ENCODE measurements at regions not wholly inside any gene's neighbourhood (a gene's known extent, or its start where the extent isn't known, plus 50 kb on each side); places are given as distances from the start of the nearest gene placed in this dataset.
"Not testable (repeated sequence)": the region's sequence is repeated elsewhere in the genome, so short reads cannot be mapped to it uniquely, and the experiment has no call there.

DNA sequence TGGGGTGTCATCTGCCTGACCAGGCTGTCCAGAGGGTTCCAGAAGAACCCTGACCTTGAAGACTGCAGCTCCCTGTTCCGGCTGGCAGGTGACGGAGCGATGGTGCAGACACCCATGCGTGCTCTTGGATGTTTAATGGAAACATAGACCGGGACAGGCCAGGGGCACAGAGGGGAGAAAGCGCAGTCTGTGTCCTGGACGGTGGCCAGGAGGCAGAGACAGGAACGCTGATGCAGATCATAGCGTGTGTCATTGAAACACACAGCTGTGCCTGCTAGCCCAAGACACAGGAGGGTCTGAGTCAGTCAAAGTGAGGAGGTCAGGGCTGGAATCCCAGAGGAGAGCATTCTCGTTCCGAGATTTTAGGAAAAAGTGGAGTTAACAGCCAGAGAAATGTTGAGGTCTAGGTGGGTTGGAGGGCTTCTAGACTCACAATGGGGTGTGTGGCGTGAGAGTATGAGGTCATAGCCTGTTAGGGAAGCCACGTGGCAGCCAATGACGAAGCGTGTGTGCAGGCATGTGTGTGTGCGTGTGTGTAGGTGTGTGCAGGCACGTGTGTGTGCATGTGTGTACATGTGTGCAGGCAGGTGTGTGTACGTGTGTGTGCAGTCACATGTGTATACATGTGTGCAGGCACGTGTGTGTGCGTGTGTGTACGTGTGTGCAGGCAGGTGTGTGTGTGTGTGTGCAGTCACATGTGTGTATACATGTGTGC is 167.0 kb downstream of the ERMARD start:
- no peak for DNase-seq

DNA sequence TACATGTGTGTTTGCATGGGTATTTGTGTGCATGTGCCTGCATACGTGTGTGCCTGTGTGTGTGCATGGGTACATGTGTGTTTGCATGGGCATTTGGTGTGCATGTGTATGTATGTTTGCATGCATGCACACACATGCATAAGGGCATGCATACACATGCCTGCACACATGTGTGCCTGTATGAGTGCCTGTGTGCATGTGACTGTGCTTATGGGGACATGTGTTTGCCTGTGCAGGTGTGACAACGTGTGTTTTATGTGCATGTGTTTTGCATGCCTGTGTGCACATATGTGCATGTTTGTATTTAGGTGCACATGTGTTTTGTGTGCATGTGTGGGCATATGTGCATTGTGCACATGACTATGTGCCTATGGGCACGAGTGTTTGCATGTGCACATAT is 165.7 kb downstream of the ERMARD start:
- DNase-seq = no peak

DNA sequence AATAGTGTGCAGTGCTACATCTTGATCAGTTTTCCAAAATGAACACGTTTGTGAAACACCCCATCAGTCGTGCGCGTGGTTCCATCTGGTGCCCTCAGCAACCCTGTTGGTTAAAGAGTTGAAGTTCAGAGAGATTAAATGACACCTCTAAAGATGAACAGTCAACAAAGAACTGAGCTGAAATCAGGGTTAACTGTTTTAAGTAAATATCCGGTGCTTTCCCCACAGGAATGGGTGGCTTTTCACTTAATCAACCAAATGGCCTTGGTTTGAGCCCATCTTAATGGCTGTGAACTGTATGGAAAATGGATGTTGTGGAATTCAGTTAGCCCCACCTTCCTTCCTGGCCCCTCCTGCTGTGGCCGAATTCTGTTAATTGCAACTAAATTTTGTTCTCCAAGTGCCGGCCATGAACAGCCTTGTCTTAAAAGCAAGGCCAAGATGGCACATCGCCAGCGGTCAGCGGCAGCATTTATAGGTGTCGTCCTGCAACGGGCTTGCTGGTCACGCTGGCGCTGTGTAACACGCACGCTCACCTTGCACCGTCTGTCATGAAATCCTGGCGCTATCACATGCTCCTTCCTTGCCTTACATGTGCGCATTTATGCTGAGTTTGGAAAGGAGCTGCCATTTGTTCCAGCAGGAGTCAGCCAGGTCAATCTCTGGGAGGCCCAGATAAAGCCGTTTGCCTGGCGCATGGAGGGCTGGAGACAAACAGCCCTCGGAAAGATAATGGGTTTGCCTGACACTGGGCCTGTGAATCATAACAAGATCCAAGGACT is 164.5 kb downstream of the ERMARD start:
- DNase-seq = no peak

DNA sequence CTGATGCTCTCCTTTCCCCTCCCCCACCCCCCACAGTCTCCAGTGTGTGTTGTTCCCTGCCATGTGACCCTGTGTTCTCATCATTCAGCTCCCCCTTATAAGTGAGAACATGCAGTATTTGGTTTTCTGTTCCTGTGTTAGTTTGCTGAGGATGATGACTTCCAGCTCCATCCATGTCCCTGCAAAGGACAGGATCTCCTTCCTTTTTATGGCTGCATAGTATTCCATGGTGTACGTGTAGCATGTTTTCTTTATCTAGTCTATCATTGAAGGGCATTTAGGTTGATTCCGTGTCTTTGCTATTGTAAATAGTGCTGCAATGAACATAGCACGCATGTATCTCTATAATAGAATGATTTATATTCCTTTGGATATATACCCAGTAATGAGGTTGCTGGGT is 162.3 kb downstream of the ERMARD start:
- DNase-seq = not testable (repeated sequence)

DNA sequence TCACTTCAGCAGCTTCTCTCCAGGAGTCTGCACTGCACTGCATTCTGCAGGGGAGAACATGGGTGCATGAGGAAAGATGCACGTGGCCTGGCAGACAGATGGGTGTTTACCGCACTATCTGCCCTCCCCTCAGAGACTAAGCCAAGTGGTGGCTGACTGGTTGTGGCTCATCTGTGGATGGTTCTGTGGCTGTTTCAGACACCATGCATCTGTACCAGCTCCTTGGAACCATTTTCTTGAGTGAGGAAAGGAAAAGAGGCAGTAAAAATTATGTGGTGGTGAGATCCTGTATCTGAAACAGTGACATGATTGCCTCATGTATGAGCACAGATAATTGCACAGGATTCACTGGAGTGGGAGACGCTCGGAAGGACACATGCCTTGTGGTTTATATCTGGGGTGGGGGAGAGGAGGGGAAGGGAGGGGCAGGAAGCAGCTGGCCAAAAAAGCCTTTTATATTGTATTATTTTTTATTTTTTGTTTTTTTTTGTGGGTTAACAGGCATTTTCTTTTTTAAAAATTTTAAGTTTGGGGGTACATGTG is 161.7 kb downstream of the ERMARD start:
- DNase-seq = no peak

DNA sequence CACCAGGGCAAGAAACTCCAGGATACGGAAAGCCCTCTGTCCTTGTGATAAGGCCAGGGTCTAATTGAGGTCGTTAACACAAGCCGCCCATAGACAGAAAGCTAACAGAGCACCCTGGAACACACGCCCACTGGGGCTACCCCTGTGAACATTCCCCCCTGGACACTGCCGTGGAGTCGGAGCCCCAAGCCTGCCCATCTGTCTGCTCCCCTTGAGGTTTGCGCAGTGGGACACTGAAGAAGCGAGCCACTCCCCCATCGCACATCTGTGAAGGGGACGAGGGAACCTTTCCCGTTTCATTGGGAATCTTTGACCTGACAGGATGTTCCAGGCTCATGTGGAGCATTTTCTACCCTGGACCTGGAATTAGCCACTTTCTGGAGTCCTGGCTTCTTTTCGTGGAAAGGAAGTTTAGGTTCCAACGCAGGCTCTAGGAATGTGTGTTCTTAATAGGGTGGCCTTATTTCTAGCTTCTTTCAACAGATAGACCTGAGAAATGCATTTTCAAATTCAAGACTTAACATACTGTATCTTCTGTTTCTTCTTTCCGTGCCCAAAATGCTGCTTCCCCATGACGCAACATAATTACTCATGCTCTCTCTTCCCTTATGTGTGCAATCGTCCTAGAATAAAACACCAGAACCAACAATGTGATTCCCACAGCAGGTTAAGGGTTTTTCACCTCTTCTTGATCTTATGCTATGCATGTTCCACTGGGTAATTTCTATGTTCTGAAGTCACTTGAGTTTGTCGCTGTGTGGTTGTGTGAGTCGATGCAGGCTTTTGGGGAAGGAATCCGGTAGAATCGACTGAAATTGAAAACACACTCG is 161.1 kb downstream of the ERMARD start:
- no peak for DNase-seq

DNA sequence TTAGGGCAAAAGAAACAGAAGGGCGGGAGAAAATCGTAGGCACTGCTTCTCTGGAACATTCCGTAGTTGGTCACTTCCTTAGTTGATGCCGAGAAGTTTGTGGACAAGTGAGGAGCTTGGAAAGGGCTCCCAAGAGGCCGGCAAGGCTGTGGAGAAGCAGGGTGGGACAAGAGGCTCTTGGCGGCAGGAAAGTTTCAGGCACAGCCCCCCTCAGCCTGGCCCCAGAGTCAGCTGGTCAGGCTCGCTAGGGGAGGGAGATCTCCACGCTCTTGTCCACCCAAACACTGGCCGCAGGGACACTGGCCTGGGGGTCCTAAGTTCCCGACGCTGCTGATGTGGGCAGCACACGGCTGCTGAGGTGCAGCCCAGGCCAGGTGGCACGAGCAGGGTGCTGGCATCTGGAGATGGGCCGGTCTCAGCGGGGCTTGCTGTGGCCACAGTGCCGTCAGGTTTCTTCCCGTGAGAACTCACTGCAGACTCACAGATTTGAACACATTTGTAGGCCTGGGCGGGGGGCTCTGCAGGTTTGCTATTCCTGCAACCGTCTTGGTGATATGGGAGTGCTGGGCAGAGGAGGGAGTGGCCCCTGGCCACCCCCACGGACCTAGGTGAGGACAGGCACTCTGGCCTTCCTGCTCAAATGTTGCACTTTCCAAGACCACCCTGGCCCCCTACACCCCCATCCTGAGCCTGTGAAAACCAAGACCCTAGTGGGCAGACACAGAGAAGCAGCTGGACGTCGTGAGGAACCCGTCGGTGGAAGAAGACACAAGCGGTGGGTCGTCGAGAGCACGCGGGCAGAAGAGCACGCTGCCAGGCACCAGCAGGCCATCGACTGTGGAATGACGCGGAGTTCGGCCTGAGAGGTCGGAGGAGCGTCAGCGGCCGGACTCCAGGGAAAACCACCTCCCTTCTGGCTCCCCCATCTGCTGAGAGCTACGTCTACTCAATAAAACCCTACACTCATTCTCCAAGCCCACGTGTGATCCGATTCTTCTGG is 160.1 kb downstream of the ERMARD start:
- no peak for DNase-seq

DNA sequence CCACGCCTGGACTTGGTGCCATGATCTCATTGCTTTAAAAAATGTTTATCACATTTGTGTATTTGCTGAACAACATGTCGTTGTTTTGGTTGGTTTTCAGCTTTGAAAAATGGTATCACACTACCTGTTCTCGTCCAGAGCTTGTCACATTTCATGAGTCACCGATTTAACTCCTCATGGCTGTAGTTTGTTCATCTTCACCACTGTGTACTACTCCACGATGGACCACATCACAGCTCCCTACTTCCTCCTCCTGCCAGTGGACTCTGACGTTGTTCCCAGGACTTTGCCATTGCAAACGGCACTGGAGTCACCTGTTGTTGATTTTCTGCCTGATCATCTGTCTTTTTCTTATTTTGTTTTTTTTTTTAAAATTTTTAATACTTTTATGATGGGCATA is 157.7 kb downstream of the ERMARD start:
- DNase-seq = no peak

DNA sequence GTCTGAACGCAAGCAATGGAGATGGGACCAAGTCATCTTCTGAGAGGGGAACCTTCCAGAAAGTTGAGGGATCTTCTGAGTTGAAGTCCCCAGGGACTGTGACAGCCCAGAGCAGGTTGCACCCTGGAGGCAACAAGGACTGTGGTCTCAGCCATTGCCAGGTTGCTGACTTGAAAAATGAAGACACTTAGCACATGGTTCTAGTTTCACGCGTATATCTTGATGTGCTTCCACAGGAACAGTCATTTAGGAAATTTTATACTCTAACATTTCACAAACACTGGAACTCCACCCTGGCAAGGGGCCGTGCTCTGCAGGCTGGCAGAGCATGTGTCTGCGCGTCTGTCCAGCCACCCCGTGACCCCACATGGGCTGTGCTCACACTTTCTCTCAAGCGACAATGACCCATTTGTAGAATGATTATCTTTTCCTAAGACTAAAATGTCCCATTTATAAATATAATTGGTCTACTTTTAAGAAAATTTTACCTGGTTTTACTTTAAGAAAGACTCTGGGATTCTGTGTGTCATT is 157.0 kb downstream of the ERMARD start:
- no peak for DNase-seq

DNA sequence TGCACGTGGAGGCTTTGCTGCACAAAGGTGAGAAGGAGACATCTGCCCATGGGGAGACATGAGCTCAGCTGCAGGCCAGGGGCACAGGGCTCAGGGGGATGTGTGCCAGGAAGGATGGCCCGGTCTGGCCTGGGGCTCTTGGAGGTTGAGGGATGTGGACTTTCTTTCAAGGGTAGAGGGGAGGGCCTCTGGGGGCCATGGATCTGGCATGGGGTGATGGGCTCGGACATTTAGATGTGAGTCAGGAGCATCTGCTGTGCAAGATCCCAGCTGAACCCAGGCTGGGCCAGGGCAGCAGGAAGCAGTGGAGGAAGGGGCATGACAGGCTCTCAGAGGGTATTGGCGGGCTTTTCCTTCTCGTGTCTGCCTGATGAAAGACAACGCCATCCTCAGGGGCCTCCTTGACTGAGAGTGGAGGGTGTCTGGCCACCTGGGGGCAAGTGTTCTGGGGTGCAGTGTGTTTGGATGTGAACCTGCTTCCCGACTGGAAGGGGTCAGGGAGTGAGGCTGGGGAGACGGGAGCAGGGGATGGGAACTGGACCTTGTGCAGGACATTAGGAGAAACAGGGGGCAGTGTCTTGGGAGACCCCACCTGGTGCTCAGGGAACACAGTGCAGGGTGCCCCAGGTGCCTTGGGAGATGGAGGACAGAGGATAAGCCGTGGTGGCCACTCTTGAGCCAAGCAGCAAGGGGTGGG is 156.1 kb downstream of the ERMARD start:
- DNase-seq = no peak

DNA sequence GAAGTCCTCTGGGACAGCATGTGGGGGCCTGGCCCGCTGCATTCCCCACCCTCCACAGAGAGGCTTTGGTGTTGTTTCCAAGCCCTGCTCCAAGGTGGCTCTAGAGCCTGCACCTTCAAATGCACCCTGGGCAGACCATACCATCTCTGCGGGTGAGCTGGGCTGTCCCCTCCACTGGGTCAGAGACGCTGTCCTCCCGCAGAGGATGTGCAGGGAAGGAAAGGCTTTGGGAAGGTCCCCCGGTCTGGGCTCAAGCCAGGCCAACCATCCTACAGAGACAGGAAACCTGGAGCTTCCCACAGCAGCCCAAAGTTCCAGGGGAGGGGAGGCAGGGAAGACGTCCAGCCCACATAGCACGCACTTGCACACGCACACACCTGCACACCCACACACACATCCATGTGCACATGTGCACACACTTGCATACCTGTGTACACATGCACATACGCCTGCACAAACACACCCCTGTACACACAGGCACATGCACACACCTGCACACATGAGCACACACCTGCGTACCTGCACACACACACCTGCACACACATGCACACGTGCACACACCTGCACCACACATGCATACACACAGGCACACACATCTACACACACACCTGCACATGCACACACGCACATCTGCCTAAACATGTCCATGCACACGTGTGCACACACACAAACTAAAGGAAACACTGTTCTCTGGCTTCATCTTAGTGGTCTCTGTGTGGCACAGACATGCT is 155.4 kb downstream of the ERMARD start:
- no peak for DNase-seq

DNA sequence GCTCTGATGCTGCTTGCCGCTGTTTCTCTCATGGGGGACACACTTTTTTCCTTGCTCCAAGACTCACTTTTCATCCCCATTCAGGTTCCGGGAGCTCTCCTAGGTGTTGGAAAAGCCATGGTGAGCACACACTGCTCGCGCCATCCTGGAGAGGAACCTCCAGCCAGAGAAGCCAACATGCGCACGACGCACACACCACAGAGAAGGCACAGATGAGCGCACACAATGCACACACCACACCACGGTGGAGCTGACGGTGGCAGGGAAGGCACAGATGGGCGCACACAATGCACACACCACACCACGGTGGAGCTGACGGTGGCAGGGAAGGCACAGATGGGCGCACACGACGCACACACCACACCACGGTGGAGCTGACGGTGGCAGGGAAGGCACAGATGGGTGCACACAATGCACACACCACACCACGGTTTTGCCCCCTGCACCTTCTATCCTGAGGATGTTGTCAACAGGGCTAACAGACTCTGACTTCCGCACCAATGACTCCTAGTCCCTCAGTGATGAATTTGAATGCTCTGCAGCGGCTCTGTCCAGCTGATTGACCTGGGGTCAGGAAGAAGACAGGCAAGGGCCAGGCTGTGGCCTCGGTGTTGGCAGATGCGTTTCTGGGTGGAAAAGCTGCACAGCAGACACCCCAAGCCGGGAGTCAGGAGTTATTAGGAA is 154.7 kb downstream of the ERMARD start:
- DNase-seq = no peak

DNA sequence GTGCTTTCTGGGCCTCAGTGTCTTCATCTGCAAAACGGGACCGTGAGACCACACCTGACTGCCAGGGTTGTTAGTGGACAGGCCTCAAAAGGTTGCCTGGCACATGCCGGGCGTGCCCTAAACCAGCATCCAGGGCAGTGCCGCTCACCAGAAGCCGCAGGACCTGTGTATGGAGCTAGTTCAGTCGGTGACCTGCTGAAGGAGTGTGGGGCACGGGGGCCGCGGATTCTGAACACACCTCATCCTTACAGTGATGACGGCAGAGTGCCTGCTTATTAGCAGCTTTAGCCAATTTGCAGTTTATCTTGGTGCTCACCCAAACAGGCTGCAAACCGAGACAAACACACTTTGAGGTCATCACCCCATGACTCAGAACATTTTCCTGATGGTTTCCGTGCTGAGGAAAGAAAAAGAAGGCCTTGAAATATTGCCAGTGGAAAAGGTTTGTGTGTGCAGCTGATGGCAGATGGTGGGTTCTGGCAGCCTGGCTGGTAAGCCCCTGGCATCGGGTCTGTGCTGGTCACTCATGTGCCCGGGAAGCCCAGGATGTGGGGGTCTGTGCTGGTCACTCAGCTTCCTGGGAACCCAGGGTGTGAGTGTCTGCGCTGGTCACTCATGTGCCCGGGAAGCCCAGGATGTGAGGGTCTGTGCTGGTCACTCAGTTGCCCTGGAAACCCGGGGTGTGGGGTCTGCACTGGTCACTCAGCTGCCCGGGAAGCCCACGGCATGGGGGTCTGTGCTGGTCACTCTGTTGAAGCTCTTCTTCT is 153.8 kb downstream of the ERMARD start:
- no peak for DNase-seq

DNA sequence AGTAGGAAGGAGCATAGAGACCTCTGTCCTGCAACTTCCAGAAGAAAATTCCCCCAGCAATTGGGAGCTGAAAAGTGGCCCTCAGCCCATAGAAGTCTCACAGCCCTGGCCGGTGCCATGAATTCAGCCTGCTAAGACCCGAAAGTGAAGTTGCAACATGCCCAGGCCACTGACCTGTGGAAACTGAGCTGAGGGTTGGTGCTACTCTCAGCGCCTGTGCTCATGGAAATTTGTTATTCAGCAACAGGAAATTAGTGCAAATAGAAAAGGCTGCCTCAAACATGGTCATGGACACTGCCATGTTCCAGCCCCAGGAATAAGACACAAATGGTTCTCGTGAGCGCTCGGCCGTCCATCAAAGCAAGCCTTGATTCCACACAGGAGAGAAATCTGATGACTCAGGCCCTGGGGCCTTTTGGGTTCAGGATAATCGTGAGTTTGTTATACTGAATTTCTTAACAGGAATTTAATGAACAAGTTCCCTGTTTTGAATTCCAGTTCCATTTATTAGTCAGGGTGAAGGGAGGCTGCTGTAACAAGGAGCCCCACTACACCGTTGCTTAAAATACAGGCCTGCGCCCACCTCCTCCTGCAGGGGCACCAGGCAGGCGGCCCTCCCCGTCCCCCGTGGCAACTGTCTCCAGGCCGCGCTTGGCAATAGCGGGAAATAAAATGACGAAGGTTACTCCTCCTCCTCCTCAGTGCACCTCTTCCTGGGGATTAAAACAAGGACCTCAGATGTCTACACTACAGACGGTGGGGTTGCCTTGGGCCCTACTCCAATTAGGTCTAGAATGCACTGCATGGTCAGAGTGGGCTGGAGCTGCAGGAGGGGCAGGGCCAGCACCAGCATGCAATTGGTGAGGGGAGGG is 152.9 kb downstream of the ERMARD start:
- DNase-seq = no peak

DNA sequence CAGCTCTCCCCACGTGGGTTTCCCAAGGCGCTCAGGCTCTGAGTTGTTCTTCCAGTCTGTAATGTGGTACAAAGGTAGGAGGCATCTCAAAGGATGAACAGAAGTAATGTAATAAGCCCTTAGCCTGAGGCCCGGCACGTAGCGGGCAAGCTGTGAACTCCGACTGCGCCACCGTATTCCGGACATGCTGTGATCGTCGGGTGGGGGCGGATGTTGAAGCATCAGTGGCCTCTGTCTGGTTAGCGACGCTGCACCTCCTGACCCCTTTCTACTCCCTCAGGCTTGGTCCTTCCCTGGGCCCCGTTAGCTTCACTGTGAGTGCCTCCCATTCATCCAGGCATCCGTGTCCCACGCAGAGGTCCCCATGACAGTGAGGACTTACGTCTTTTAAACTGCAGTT is 151.7 kb downstream of the ERMARD start:
- no peak for DNase-seq

DNA sequence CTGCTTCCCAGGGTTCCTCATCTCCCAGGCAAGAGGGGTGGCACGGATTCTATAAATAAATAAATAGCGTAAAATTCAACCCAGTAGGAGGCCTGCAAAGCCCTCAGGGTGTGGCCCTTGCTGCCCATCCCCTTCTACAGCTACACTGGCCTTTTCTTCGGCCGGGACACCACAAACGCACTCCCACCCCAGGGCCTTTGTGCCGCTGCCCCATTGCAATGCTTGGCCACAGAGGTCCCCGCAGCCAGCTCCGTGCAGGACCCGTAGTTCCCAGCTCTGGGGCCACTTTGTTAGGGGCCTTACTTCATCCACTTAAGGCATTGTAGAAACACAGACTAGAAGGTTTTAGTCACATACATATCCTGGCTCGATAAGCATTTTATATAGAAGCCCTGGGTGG is 151.2 kb downstream of the ERMARD start:
- no peak for DNase-seq

DNA sequence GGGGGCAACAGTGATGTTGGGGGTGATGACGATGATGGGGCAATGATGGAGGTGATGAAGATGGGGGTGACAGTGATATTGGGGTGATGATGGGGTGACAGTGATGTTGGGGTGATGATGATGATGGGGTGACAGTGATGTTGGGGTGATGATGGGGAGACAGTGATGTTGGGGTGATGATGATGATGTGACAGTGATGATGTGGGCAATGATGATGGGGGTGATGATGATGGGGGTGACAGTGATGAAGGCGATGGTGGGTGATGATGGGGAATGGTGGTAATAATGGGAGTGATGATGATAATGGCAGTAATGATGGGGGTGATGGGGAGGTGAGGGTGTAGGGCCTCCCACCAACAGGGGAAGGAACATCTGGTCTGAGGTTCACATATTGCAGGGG is 150.6 kb downstream of the ERMARD start:
- DNase-seq = no peak
